Mucosa of descending colon (tissue), 3 donors: ENCODE measurements at regions not wholly inside any gene's neighbourhood (a gene's known extent, or its start where the extent isn't known, plus 50 kb on each side); places are given as distances from the start of the nearest gene placed in this dataset.
A peak's percentile ranks its signal among the peaks of the same experiment; 100 is the strongest.

Experiments
- ATAC-seq: fragments of 200-7000 bp; cut with Tn5 transposase; one replicate; pipeline ENCODE4 v1.9.1; 2020; ENCODE audit warnings: mild to moderate bottlenecking, moderate library complexity
- DNase-seq, 3 donors: peaks; one replicate each; pipeline ENCODE4 v3.0.0-alpha.2; 2020
- H3K36me3 ChIP-seq: fragments of 200-600 bp; one replicate; pipeline ENCODE4 v1.8.0; 2021; ENCODE audit warnings: low read depth, mild to moderate bottlenecking
- H3K4me1 ChIP-seq: fragments of 200-600 bp; one replicate; pipeline ENCODE4 v1.8.0; 2021; ENCODE audit warnings: low read depth, mild to moderate bottlenecking
- H3K4me3 ChIP-seq: fragments of 200-600 bp; one replicate; pipeline ENCODE4 v1.8.0; 2021; ENCODE audit warnings: mild to moderate bottlenecking
- H3K9me3 ChIP-seq: fragments of 200-600 bp; one replicate; pipeline ENCODE4 v1.8.0; 2021; ENCODE audit warnings: mild to moderate bottlenecking
- intact Hi-C, 2 donors: fragments of 100-400 bp; cut with DNase I in 1 of 2; cut with micrococcal nuclease in 1 of 2; formaldehyde crosslinking; loops; one replicate each; pipeline versions ENCODE4 v1.11.0 to v1.11.1; 2022; cut with DNase I, micrococcal nuclease
- TF ChIP-seq, protein P1 (sequence below): fragments of 200-600 bp; IDR thresholded peaks from one replicate; pipeline ENCODE4 v1.8.0; 2022; ENCODE audit warnings: antibody characterized with exemption, mild to moderate bottlenecking
- donor health status: DM: no; HTN: no; CAD: no; lungs with moderate emphysema.
- donor health status: DM: no; HTN: no; CAD: no.
- donor health status: DM: no; HTN: yes; CAD: no.

DNA sequence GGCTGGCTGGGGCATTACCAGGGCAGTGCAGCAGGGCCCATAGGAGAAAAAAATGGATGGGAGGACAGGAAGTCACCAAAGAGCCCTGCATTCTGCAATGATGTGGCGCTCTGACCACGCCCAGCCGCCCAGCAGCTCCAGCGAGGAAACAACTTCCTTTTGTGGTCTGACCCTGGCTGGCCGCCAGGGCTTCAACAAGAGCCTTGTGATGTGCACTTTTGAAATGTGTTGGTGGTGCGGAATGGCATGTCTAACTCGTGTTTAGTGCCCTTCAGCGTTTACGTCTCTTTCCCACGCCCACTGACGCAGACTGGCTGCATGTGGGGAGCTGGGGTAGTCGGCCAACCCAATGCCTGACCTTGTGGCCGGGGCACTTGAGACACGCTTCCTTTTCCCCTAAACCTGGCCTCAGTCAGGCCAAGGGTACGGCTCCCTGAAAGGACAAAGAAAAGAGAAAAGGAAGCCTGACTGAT lies 81.9 kb upstream of the CTNNB1 start:
- no peak overlapping the region for H3K4me3 ChIP-seq
- H3K36me3 ChIP-seq = no peaks in the 10 kb centered on the region
- H3K9me3 ChIP-seq = no peaks in the 10 kb centered on the region
- intact Hi-C loops = no loop called here
- no peaks in the 10 kb centered on the region for H3K4me1 ChIP-seq
- peak; percentile 93 to 96 (median 94) for DNase-seq
- ATAC-seq = peak; percentile 92
- TF ChIP-seq, protein P1, sequence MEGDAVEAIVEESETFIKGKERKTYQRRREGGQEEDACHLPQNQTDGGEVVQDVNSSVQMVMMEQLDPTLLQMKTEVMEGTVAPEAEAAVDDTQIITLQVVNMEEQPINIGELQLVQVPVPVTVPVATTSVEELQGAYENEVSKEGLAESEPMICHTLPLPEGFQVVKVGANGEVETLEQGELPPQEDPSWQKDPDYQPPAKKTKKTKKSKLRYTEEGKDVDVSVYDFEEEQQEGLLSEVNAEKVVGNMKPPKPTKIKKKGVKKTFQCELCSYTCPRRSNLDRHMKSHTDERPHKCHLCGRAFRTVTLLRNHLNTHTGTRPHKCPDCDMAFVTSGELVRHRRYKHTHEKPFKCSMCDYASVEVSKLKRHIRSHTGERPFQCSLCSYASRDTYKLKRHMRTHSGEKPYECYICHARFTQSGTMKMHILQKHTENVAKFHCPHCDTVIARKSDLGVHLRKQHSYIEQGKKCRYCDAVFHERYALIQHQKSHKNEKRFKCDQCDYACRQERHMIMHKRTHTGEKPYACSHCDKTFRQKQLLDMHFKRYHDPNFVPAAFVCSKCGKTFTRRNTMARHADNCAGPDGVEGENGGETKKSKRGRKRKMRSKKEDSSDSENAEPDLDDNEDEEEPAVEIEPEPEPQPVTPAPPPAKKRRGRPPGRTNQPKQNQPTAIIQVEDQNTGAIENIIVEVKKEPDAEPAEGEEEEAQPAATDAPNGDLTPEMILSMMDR = no peak

DNA sequence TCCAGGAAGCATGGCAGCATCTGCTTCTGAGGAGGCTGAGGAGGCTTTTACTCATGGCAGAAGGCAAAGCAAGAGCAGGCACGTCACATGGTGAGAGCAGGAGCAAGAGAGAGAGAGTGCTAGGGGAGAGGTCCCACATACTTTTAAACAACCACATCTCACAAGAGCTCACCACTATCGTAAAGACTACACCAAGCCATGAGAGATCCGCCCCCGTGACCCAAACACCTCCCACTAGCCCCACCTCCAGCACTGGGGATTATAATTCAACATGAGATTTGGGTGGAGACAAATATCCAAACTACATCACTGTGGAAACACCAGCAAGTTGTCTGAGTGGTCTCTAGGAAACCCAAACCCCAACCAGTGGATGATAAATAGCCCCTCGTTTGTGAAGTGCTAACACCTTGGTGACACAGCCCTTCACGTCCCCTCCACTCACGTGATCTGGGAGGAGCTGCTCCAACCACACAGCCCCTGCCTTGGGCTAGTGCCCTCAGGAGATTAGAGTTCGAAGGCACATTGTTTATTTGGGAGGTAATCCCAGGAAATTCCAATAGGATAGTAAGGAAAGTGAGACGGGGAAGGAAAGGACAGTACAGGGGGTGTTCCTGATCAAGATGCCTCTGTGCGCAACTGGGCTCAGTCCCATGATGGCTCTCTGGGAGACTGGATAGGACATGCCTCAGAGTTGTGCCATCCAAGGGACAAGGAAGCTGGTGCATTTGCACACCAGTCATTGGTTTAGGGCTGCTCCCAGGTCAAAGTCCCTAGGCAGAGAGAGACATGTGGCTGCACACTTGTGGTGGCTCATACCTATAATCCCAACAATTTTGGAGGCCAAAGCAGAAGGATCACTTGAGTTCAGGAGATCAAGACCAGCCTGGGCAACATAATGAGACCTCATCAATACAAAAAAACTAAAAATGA lies 80.6 kb upstream of the CTNNB1 start:
- Histone ChIP-seq H3K4me3 (no peak overlapping the region), H3K9me3 (no peaks in the 10 kb centered on the region), H3K4me1 (no peaks in the 10 kb centered on the region), H3K36me3 (no peaks in the 10 kb centered on the region)
- intact Hi-C loops = no loop called here
- DNase-seq (peak in 2 of 3 donors; percentile 51 to 68), ATAC-seq (peak; percentile 83)
- TF ChIP-seq, protein P1 = no peak

DNA sequence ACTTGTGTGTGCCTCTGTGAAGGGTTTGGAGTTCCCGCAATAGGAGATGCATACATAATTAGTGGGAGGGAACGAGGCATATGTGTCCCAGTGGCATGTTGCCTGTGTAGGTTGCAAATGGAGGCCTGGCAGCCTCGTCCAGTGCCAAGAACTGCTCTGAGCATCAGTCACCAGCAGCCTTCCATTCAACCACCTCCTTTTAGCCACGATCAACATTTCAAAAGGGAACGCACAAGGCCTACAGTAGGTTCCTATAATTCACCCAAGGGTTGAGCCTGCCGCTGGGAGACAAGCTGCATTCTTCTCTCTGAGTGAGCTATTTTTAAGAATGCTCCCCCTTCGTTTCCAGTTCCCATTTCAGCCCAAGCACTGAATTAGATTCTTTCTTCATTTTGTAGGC lies 78.8 kb upstream of the CTNNB1 start:
- intact Hi-C loops = no loop called here

DNA sequence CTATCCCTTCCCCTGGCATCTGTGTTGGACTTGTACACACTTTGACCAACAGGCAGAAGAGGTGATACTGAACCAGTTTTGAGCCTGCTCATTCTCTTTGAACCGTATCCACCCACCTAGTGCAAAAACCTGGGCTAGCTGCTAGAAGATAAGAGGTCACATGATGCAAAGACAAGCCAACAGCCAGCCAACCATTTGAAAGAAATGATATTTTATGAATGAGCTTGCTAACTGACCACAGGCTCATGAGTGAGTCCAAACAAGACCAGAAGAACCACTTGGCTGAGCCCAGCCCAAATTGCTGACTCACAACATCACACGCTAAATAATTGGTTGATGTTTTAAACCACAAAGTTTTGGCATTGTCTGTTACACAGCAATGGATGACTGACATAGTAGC lies 74.0 kb upstream of the CTNNB1 start:
- intact Hi-C loops = no loop called here
- Histone ChIP-seq H3K36me3 (no peaks in the 10 kb centered on the region), H3K9me3 (peaks cover 17% of the 10 kb centered on the region), H3K4me1 (no peaks in the 10 kb centered on the region), H3K4me3 (no peak overlapping the region)
- DNase-seq = no peak
- TF ChIP-seq, protein P1 = no peak
- ATAC-seq = no peak

More for the DNA sequence above, 78.8 kb upstream of the CTNNB1 start:
- TF ChIP-seq, protein P1 = no peak
- H3K4me1 ChIP-seq = no peaks in the 10 kb centered on the region
- DNase-seq (no peak), ATAC-seq (no peak)
- no peaks in the 10 kb centered on the region for H3K9me3 ChIP-seq
- H3K36me3 ChIP-seq = no peaks in the 10 kb centered on the region
- H3K4me3 ChIP-seq = no peak overlapping the region

DNA sequence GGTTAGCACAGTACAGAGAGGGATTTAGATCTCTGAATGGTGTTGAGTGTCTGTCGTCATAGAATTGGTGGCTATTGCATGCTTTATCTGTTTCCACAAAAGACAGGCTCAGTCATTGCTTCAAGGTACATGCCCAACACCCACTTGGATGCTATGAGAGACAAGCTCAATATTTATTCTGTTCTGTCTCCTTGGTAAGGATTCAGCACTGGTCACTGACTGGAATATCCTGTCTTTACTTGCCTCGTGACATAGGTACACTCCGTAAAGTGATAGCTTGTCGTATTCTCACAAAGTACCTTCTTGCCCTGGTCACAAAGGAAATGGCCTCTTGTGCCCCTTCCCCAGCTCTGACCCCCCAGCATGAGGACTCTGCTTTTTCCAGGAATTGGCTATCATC lies 72.8 kb upstream of the CTNNB1 start:
- no peak for DNase-seq
- no peak for ATAC-seq
- intact Hi-C loops = no loop called here
- Histone ChIP-seq H3K36me3 (no peaks in the 10 kb centered on the region), H3K4me3 (no peak overlapping the region), H3K9me3 (peaks cover 19% of the 10 kb centered on the region), H3K4me1 (no peaks in the 10 kb centered on the region)
- TF ChIP-seq, protein P1 = no peak
